Uterus (tissue), 3 donors: ENCODE measurements at regions not wholly inside any gene's neighbourhood (a gene's known extent, or its start where the extent isn't known, plus 50 kb on each side); places are given as distances from the start of the nearest gene placed in this dataset.

Source experiments
- DNase-seq, 2 donors: peaks; one replicate each; pipeline ENCODE4 v3.0.0-alpha.2; 2019 to 2020
- H3K27ac ChIP-seq, 2 donors: fragments of 200-600 bp; sonication (generic); 1 replicate in 1 of 2; 2 replicates in 1 of 2; pipeline ENCODE4 v1.5.1; 2016 to 2018
- H3K27me3 ChIP-seq, 2 donors: fragments of 200-600 bp; sonication (generic); one replicate each; pipeline ENCODE4 v1.5.1; 2018 to 2019; ENCODE audit warnings: control low read depth in 1 of 2
- H3K36me3 ChIP-seq, 2 donors: fragments of 200-600 bp; sonication (generic); one replicate each; pipeline ENCODE4 v1.5.1; 2019; ENCODE audit warnings: control low read depth in 1 of 2
- H3K4me1 ChIP-seq, 2 donors: fragments of 200-600 bp; sonication (generic); one replicate each; pipeline ENCODE4 v1.5.1; 2018 to 2019; ENCODE audit warnings: control low read depth in 1 of 2
- H3K4me3 ChIP-seq, 2 donors: fragments of 200-600 bp; sonication (generic); 1 replicate in 1 of 2; 2 replicates in 1 of 2; pipeline ENCODE4 v1.5.1; 2018 to 2019; ENCODE audit warnings: mild to moderate bottlenecking in 1 of 2
- H3K9me3 ChIP-seq, 2 donors: fragments of 200-600 bp; sonication (generic); one replicate each; pipeline ENCODE4 v1.5.1; 2019; ENCODE audit warnings: control low read depth in 1 of 2
- POLR2A ChIP-seq, 2 donors: fragments of 450-650 bp; IDR thresholded peaks; one replicate each; pipeline ENCODE4 v1.6.1; 2016; ENCODE audit warnings: antibody characterized with exemption in 2 of 2, mild to moderate bottlenecking in 1 of 2, moderate library complexity in 1 of 2
- intact Hi-C: fragments of 100-400 bp; cut with DNase I; formaldehyde crosslinking; loops from one replicate; pipeline ENCODE4 v1.15.1; 2023; ENCODE audit warnings: low total_unique reads
- TF ChIP-seq, protein P1 (sequence below), 4 experiments: fragments of 200-600 bp in 2 of 4; fragments of 450-650 bp in 2 of 4; sonication (generic) in 2 of 4; IDR thresholded peaks; one replicate each; pipeline ENCODE4 v1.5.1; 2016 to 2019; ENCODE audit warnings: antibody characterized with exemption in 4 of 4, mild to moderate bottlenecking in 2 of 4, moderate library complexity in 1 of 4
- donor health status: DM: yes; HTN: yes; CAD: no.

DNA sequence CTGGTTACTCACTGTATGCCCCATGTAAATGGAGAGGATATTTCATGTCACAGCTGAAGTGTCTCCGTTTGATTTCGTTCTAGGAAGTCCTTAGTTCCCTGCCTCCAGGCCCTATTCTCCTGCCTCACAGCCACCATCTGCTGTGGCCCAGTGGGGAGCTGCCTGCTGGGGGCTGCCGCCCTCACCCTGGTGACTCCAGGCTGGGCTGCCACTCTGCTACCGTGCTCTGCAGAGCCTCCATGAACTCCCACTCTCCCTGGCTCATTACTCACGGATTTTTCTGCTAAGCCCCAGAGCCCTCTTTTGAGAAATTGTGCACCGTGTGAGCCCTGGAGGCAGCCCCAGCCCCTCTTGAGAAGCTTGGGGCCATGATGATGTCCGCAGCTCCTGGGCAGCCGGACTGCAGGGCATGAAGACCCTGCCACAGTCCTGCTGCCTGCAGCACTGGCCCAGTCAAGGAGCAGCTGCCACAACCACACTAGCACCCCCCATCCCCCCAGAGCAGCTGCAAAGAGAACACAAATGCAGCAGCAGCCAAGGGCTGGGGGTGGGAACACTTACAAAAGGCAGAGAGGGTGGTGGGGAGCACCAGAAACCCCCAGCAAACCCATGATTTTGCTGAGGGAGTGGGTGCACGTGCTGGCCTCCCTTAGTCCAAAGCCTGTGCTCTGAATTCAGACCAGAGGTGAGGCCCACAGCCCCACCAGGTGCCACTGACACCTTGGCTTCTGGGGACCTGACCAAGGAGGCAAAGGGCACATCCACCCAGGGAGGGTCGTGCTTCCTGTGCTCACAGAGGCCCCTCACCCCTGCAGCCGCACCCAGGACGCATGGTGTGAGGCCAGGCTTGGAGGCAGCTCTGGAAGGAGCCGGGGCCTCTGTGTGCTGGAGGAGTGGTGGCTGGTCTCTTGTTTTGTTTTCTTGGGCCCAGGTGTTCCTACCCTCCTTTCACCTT lies 270.2 kb upstream of the RAB6C start:
- Histone ChIP-seq H3K27ac (no peak overlapping the region), H3K9me3 (no peaks in the 10 kb centered on the region), H3K27me3 (no peaks in the 10 kb centered on the region), H3K4me3 (no peak overlapping the region), H3K4me1 (no peaks in the 10 kb centered on the region), H3K36me3 (no peaks in the 10 kb centered on the region)
- DNase-seq, result no peak
- intact Hi-C loops, result no loop called here
- TF ChIP-seq, protein P1, sequence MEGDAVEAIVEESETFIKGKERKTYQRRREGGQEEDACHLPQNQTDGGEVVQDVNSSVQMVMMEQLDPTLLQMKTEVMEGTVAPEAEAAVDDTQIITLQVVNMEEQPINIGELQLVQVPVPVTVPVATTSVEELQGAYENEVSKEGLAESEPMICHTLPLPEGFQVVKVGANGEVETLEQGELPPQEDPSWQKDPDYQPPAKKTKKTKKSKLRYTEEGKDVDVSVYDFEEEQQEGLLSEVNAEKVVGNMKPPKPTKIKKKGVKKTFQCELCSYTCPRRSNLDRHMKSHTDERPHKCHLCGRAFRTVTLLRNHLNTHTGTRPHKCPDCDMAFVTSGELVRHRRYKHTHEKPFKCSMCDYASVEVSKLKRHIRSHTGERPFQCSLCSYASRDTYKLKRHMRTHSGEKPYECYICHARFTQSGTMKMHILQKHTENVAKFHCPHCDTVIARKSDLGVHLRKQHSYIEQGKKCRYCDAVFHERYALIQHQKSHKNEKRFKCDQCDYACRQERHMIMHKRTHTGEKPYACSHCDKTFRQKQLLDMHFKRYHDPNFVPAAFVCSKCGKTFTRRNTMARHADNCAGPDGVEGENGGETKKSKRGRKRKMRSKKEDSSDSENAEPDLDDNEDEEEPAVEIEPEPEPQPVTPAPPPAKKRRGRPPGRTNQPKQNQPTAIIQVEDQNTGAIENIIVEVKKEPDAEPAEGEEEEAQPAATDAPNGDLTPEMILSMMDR (IDR thresholded peaks at IDR 0.05), result no peak
- TF ChIP-seq POLR2A (IDR thresholded peaks at IDR 0.05), result no peak

DNA sequence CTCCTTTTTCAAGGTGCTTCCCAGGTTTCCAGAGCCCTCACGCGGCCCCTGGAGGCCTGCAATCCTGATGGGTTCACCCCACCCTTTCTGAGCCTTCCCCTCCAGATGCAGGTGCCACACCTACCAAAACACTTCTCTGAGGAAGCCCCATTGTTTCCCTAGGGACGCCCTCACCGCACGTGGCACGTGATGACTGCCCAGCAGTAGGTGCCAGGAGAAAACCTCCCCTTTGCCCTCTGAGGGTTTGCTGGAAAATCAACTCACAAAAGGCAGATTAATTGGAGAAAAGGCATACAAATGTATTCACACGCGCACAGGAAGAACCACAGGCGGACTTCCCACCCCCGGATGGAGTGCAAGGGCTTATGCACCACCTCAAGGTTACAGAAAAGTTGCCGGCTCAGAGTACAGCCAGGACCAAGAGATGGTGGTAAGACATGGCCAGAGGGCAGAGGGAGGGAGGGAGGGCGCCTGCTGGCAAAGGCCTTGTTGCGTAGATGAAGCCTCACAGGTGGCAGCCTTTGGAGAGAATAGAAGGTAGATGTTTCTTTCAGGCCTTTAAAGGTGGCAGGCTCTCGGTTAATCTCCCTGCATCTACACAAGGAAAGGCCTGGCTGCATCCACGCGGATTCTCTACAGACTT lies 269.4 kb upstream of the RAB6C start:
- Histone ChIP-seq H3K27me3 (no peaks in the 10 kb centered on the region), H3K4me1 (no peaks in the 10 kb centered on the region), H3K36me3 (no peaks in the 10 kb centered on the region), H3K27ac (no peak overlapping the region), H3K9me3 (no peaks in the 10 kb centered on the region), H3K4me3 (no peak overlapping the region)
- intact Hi-C loops, result no loop called here
- DNase-seq, result no peak
- TF ChIP-seq, protein P1 (IDR thresholded peaks at IDR 0.05), result no peak
- TF ChIP-seq POLR2A (IDR thresholded peaks at IDR 0.05), result no peak

DNA sequence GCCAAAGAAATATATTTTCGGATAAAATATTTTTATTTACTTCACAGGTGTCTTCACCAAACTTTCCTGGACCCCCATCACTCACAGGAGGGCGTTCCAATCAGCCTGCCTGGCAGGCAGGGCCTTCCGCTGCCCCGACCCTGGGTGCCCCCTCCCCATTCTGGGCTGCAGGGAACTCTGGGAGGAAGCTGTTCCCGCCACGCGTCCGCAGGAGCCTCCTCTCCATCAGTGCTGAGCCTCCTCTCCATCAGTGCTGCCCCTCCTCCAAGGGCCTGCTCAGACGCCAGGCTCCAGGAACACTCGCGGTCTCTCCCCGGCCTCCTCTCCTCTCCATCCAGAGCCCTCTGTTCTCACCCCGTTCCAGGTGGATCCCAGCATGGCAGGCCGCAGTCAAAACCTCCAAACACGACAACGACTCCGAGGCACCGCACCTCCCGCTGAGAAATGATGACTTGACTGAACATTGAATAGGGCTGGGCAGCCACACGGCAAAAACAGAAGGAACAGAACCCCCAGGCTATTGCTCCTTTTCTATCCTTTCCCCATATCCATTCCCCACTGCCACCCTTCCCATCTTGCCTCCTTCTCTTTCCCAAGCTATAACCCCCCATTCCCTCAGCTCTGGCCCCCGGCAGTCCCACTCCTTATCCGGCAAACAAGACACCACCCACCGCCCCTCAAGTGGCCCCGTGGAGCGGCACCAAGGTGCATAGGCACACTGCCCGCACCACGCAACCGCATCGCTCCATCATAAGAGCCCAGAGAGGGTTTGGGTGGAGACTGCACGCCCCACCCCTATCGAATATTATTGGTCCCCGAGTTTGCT lies 268.6 kb upstream of the RAB6C start:
- no peak overlapping the region for H3K4me3 ChIP-seq
- H3K9me3 ChIP-seq, result no peaks in the 10 kb centered on the region
- no peaks in the 10 kb centered on the region for H3K36me3 ChIP-seq
- no peak for DNase-seq
- intact Hi-C loops, result no loop called here
- no peaks in the 10 kb centered on the region for H3K27me3 ChIP-seq
- H3K4me1 ChIP-seq, result no peaks in the 10 kb centered on the region
- H3K27ac ChIP-seq, result no peak overlapping the region
- TF ChIP-seq, protein P1 (IDR thresholded peaks at IDR 0.05), result no peak
- no peak for TF ChIP-seq POLR2A (IDR thresholded peaks at IDR 0.05)

DNA sequence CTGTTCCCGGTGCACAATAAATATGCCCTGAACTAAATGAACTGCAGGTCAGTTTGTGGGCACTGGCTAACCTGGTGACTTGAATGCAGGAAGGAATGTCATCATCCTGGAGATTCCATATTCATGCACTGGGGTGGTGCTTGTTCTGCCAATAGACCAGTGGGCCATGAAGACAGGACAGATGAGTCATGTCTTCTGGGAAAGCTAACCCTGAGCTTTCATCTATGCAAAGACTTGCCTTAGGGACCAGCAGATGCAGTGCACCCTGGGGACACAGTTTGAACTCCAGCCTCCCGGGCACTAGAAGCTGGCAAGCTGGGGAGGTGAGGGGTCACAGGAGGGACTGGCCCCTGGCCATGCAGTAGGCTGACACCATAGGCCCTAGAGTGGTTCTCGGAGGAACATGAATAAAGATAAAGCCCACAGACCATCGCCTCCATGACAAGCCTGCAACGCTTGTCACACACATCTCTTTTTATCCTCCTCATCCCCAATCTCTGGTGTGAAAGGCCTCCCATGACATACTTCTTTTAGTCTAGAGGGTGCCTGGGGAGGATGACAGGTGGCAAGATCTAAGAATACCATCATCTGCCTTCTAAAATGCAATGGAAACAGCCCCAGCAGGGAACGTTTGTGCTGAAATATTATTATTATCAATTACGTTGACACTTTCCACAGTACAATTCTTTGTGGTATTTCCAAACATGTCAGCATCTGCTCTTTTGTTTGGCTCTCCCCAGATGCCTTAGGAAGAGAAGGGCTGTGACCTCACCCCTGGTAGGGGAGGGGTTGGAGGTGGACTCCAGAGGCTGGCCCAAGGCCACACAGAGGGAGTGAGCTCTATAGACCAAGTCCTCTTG lies 267.4 kb upstream of the RAB6C start:
- Histone ChIP-seq H3K36me3 (no peaks in the 10 kb centered on the region), H3K9me3 (no peaks in the 10 kb centered on the region), H3K4me1 (no peaks in the 10 kb centered on the region), H3K27ac (no peak overlapping the region), H3K27me3 (no peaks in the 10 kb centered on the region), H3K4me3 (no peak overlapping the region)
- no peak for DNase-seq
- intact Hi-C loops, result no loop called here
- TF ChIP-seq, protein P1 (IDR thresholded peaks at IDR 0.05), result no peak
- TF ChIP-seq POLR2A (IDR thresholded peaks at IDR 0.05), result no peak
